ENCODE measurements at regions not wholly inside any gene's neighbourhood (a gene's known extent, or its start where the extent isn't known, plus 50 kb on each side); places are given as distances from the start of the nearest gene placed in this dataset.
"Not testable (repeated sequence)": the region's sequence is repeated elsewhere in the genome, so short reads cannot be mapped to it uniquely, and the experiment has no call there.

DNA sequence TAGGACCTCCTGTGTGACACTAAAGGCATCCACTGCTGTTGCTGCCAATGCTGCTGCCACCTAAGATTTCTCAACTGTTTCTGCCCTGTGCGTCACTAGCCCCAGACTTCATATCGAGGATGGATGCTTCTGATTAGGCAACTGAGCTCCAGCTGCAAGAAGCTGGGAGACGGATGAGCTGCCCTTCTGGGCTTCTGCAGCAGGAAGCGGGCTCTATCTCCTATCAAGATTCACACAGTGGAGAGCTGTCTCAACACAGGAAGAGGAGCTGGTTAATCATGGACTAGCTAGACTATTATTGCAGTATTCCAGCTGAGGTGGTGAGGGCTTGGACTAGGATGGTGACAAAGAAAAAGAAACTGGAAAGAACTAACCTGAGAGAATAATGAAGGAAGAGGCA is 59.2 kb upstream of the PELI2 start:
- DNase-seq (ENCODE audit: low spot score), result no peak
- intact Hi-C loops (cut with DNase I), result no loop called here

DNA sequence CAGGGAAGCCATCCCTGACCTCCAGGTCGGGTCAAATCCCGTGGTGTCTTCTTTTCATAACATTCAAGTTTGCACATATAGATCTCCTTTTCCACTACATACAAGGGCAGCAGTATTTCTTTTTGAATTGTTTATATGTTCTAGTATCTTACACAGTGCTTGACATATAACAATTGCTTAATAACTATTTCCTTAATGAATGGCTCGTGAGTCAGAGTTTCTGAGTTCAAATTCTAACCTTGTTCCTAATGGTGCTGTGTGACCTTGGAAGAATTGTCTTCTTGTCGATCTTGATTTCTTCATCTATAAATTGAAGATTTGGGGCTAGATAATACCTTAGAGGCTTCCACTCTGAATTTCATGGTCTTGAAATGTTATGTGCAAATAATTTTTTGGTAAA is 57.2 kb upstream of the PELI2 start:
- intact Hi-C loops (cut with DNase I), result no loop called here
- no peak for DNase-seq (ENCODE audit: low spot score)

DNA sequence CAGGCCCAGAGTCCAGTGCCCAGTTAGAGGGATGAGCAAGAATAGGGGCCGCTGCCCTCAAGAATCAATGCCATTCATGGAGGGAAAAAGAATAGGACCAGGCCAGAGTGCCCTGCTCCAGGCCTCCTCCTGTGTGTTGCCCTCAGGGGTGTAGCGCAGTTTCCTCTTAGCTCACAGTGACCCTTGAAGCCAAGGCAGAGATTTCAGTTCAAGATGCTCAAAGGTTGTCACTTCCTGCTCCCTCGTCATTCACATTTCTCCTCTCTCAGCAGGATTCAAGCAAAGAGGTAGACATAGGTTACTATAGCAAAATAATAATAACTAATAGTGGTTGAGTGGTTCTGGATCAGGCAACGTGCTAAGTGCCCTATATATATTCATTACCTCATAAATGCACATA is 55.1 kb upstream of the PELI2 start:
- intact Hi-C loops (cut with DNase I), result no loop called here
- DNase-seq (ENCODE audit: low spot score), result no peak

- intact Hi-C loops (cut with DNase I), result no loop called here
- no peak for DNase-seq (ENCODE audit: low spot score)
Observed at GRCh38 chr14:56064513-56064912, 53.7 kb upstream of the PELI2 start.

GRCh38 chr14:56065199-56065598 is 53.0 kb upstream of the PELI2 start:
- intact Hi-C loops (cut with DNase I); DNase-seq (ENCODE audit: low spot score): not testable (repeated sequence)

- DNase-seq (ENCODE audit: low spot score), result no peak
- intact Hi-C loops (cut with DNase I), result no loop called here
Observed at GRCh38 chr14:56065621-56066290, 52.5 kb upstream of the PELI2 start.
